ENCODE measurements at regions not wholly inside any gene's neighbourhood (a gene's known extent, or its start where the extent isn't known, plus 50 kb on each side); places are given as distances from the start of the nearest gene placed in this dataset.

DNA sequence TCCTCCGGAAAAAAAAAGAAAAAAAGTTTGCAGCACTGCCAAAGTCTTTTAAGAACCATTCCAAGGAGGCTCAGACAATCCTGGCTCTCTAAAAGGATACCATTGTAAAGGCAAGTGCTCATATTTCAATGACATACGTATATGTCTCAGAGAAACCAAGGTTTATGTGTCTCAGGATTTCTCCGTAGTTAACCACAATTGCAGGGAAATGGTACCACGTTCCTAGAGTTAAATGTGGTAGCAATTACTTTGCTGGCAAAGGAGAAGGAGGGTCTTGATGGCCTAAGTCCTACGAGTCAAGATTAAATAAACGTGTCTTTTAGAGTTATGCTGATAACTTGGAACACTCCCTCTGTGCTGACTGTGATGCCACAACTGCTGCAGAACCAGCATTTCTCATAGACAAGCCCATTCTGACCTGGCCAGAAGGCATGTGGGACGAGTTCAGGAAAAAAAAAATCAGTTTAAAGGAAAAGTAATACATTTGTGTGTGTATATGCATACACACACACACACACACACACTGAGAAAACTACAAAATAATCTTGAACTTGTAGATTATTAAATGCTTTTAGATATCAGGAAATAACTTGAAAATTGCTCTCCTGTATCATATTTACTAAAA, 245.9 kb downstream of the FGFR2 start:
- POLR2A ChIA-PET (ENCODE audit: partially characterized antibody), result no interaction called here

DNA sequence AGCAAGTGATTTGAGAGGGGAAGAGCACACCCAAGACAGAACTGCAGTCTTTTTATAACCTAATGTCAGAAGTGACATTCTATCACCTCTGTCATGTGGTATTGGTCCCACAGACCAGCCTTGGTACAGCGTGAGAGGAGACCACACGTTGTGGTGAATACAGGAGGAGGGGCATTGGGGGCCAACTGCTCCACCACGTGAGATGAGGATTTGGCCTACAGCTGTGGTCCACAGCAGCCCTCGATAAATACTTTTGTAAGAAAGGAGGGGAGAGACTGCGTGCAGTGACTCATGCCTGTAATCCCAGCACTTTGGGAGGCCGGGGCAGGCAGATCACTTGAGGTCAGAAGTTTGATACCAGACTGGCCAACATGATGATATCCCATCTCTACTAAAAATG, 243.1 kb downstream of the FGFR2 start:
- Mint-ChIP-seq H3K4me1 (no peaks in the 10 kb centered on the region), H3K36me3 (no peaks in the 10 kb centered on the region), H3K27me3 (no peaks in the 10 kb centered on the region), H3K9me3 (peaks cover 0 to 4% (median under 1%) of the 10 kb centered on the region in 8 donors), H3K27ac (no peak overlapping the region), H3K4me3 (no peak overlapping the region)
- no peaks in the 10 kb centered on the region for H3K9me3 ChIP-seq (ENCODE audit: control insufficient read depth in 1 of 2, low read length in 2 of 2)
- POLR2A ChIA-PET (ENCODE audit: partially characterized antibody), result no interaction called here
- H3K4me3 ChIP-seq (ENCODE audit: low read length in 2 of 2), result no peak overlapping the region
- H3K36me3 ChIP-seq (ENCODE audit: insufficient read depth, low read length), result no peaks in the 10 kb centered on the region
- no peak for DNase-seq
- H3K4me1 ChIP-seq (ENCODE audit: insufficient read depth, low read length), result no peaks in the 10 kb centered on the region
- CTCF ChIA-PET (ENCODE audit: partially characterized antibody), result no interaction called here
- intact Hi-C loops (cut with micrococcal nuclease), result no loop called here
- no peak overlapping the region for H3K27ac ChIP-seq (ENCODE audit: low read depth, low read length)
- no peaks in the 10 kb centered on the region for H3K27me3 ChIP-seq (ENCODE audit: insufficient read depth, low read length)

More for the DNA sequence above, 245.9 kb downstream of the FGFR2 start:
- Histone ChIP-seq H3K27me3 (ENCODE audit: insufficient read depth, low read length) (no peaks in the 10 kb centered on the region), H3K4me1 (ENCODE audit: insufficient read depth, low read length) (no peaks in the 10 kb centered on the region), H3K27ac (ENCODE audit: low read depth, low read length) (no peak overlapping the region), H3K36me3 (ENCODE audit: insufficient read depth, low read length) (no peaks in the 10 kb centered on the region), H3K4me3 (ENCODE audit: low read length in 2 of 2) (no peak overlapping the region), H3K9me3 (ENCODE audit: control insufficient read depth in 1 of 2, low read length in 2 of 2) (no peaks in the 10 kb centered on the region)
- intact Hi-C loops (cut with micrococcal nuclease), result no loop called here
- Mint-ChIP-seq H3K36me3 (no peaks in the 10 kb centered on the region), H3K27ac (no peak overlapping the region), H3K9me3 (peaks cover 0 to 4% (median 2%) of the 10 kb centered on the region in 8 donors), H3K4me1 (no peaks in the 10 kb centered on the region), H3K27me3 (peaks cover 0 to 1% of the 10 kb centered on the region in 2 donors), H3K4me3 (no peak overlapping the region)
- CTCF ChIA-PET (ENCODE audit: partially characterized antibody), result no interaction called here
- no peak for DNase-seq

DNA sequence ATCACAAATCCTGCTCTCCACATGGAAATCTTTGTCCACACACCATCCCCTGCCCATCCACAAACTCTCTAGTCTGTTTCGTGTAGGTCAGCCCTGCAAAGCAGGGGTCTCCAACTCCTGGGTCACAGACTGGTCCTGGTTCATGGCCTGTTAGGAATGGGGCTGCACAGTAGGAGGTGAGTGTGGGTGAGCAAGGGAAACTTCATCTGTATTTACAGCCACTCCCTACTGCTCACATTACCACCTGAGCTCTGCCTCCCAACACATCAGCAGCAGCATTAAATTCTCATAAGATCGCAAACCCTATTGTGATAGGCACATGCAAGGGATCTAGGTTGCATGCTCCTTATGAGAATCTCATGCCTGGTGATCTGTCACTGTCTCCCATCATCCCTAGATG, 242.1 kb downstream of the FGFR2 start:
- CTCF ChIA-PET (ENCODE audit: partially characterized antibody), result no interaction called here
- Mint-ChIP-seq H3K27ac (no peak overlapping the region), H3K36me3 (no peaks in the 10 kb centered on the region), H3K9me3 (peaks cover 0 to 4% (median 1%) of the 10 kb centered on the region in 8 donors), H3K4me3 (no peak overlapping the region), H3K27me3 (no peaks in the 10 kb centered on the region), H3K4me1 (no peaks in the 10 kb centered on the region)
- Histone ChIP-seq H3K9me3 (ENCODE audit: control insufficient read depth in 1 of 2, low read length in 2 of 2) (no peaks in the 10 kb centered on the region), H3K27me3 (ENCODE audit: insufficient read depth, low read length) (no peaks in the 10 kb centered on the region), H3K27ac (ENCODE audit: low read depth, low read length) (no peak overlapping the region), H3K4me3 (ENCODE audit: low read length in 2 of 2) (no peak overlapping the region), H3K36me3 (ENCODE audit: insufficient read depth, low read length) (no peaks in the 10 kb centered on the region), H3K4me1 (ENCODE audit: insufficient read depth, low read length) (no peaks in the 10 kb centered on the region)
- POLR2A ChIA-PET (ENCODE audit: partially characterized antibody), result no interaction called here
- DNase-seq, result no peak
- intact Hi-C loops (cut with micrococcal nuclease), result no loop called here

DNA sequence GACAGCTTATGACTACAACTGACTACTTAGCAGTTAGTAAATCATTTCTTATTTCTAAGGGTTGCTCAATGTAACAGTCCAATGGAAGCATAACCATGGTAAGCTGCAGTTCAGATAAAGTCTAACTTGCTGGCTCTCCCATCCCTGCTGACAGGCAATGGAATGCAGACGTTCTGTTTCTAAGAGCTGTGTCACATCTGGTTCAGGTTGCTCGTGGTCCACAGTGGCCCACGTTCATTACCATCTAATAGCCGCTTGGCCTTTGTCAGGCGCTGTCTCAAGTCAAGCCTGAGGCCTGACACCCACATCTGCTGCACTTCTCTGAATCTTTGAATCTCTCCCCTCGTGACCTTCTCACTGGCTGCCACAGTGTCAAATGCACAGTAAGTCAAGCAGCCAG, 240.8 kb downstream of the FGFR2 start:
- H3K27me3 Mint-ChIP-seq, result no peaks in the 10 kb centered on the region
- Histone ChIP-seq H3K9me3 (ENCODE audit: control insufficient read depth in 1 of 2, low read length in 2 of 2) (no peaks in the 10 kb centered on the region), H3K36me3 (ENCODE audit: insufficient read depth, low read length) (no peaks in the 10 kb centered on the region), H3K27ac (ENCODE audit: low read depth, low read length) (no peak overlapping the region), H3K4me3 (ENCODE audit: low read length in 2 of 2) (no peak overlapping the region), H3K27me3 (ENCODE audit: insufficient read depth, low read length) (no peaks in the 10 kb centered on the region), H3K4me1 (ENCODE audit: insufficient read depth, low read length) (no peaks in the 10 kb centered on the region)
- no peaks in the 10 kb centered on the region for H3K36me3 Mint-ChIP-seq
- no peaks in the 10 kb centered on the region for H3K4me1 Mint-ChIP-seq
- intact Hi-C loops (cut with micrococcal nuclease), result no loop called here
- no peak for DNase-seq
- POLR2A ChIA-PET (ENCODE audit: partially characterized antibody), result no interaction called here
- H3K9me3 Mint-ChIP-seq, result peaks cover 0 to 4% (median under 1%) of the 10 kb centered on the region in 8 donors
- CTCF ChIA-PET (ENCODE audit: partially characterized antibody), result no interaction called here
- no peak overlapping the region for H3K4me3 Mint-ChIP-seq
- no peak overlapping the region for H3K27ac Mint-ChIP-seq

DNA sequence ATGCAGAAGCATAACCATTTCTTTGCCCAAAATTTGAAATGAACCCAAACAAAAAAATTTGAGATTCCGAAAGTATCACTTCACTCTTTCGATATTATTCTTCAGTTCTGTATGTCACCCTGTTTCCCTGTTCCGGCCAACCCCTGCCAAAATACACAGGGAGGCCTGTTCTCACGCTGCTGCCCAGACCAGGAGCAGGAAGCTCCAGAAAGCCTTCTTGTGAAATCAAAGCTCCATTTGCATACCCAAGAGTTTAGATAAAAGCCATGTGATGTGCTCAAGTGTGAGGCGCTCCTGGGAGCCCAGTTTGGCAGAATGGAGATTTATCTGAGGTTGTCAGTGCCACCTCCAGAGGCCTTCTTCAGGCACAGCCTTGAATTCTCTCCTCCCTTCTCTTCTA, 236.2 kb downstream of the FGFR2 start:
- intact Hi-C loops (cut with micrococcal nuclease), result no loop called here
- CTCF ChIA-PET (ENCODE audit: partially characterized antibody), result no interaction called here
- no peak overlapping the region for H3K27ac Mint-ChIP-seq

DNA sequence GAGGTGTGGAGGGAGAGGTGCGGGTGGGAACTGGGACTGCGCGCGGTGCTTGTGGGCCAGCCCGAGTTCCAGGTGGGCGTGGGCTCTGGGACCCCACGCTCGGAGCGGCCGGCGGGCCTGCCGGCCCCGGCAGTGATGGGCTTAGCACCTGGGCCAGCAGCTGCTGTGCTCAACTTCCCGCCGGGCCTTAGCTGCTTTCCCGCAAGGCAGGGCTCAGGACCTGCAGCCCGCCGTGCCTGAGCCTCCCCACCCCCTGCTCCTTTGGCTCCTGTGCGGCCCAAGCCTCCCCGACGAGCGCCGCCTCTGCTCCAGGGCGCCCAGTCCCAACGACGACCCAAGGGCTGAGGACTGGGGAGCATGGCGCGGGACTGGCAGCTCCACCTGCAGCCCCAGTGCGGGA, 232.7 kb downstream of the FGFR2 start:
- H3K27ac Mint-ChIP-seq, result no peak overlapping the region
- Histone ChIP-seq H3K36me3 (ENCODE audit: insufficient read depth, low read length) (no peaks in the 10 kb centered on the region), H3K9me3 (ENCODE audit: control insufficient read depth in 1 of 2, low read length in 2 of 2) (no peaks in the 10 kb centered on the region), H3K27me3 (ENCODE audit: insufficient read depth, low read length) (no peaks in the 10 kb centered on the region), H3K27ac (ENCODE audit: low read depth, low read length) (no peak overlapping the region), H3K4me1 (ENCODE audit: insufficient read depth, low read length) (no peaks in the 10 kb centered on the region), H3K4me3 (ENCODE audit: low read length in 2 of 2) (no peak overlapping the region)
- intact Hi-C loops (cut with micrococcal nuclease), result no loop called here
- no peak overlapping the region for H3K4me3 Mint-ChIP-seq
- POLR2A ChIA-PET (ENCODE audit: partially characterized antibody), result no interaction called here
- H3K36me3 Mint-ChIP-seq, result no peaks in the 10 kb centered on the region
- no peaks in the 10 kb centered on the region for H3K27me3 Mint-ChIP-seq
- no peak for DNase-seq
- peaks cover 0 to 13% (median 2%) of the 10 kb centered on the region in 8 donors for H3K9me3 Mint-ChIP-seq
- CTCF ChIA-PET (ENCODE audit: partially characterized antibody), result no interaction called here
- H3K4me1 Mint-ChIP-seq, result no peaks in the 10 kb centered on the region

More for the DNA sequence above, 236.2 kb downstream of the FGFR2 start:
- peaks cover 0 to 13% (median 2%) of the 10 kb centered on the region in 8 donors for H3K9me3 Mint-ChIP-seq
- Histone ChIP-seq H3K27ac (ENCODE audit: low read depth, low read length) (no peak overlapping the region), H3K4me3 (ENCODE audit: low read length in 2 of 2) (no peak overlapping the region), H3K9me3 (ENCODE audit: control insufficient read depth in 1 of 2, low read length in 2 of 2) (no peaks in the 10 kb centered on the region), H3K36me3 (ENCODE audit: insufficient read depth, low read length) (no peaks in the 10 kb centered on the region), H3K27me3 (ENCODE audit: insufficient read depth, low read length) (no peaks in the 10 kb centered on the region), H3K4me1 (ENCODE audit: insufficient read depth, low read length) (no peaks in the 10 kb centered on the region)
- POLR2A ChIA-PET (ENCODE audit: partially characterized antibody), result no interaction called here
- H3K4me3 Mint-ChIP-seq, result no peak overlapping the region
- no peaks in the 10 kb centered on the region for H3K4me1 Mint-ChIP-seq
- DNase-seq, result no peak
- no peaks in the 10 kb centered on the region for H3K27me3 Mint-ChIP-seq
- H3K36me3 Mint-ChIP-seq, result no peaks in the 10 kb centered on the region

DNA sequence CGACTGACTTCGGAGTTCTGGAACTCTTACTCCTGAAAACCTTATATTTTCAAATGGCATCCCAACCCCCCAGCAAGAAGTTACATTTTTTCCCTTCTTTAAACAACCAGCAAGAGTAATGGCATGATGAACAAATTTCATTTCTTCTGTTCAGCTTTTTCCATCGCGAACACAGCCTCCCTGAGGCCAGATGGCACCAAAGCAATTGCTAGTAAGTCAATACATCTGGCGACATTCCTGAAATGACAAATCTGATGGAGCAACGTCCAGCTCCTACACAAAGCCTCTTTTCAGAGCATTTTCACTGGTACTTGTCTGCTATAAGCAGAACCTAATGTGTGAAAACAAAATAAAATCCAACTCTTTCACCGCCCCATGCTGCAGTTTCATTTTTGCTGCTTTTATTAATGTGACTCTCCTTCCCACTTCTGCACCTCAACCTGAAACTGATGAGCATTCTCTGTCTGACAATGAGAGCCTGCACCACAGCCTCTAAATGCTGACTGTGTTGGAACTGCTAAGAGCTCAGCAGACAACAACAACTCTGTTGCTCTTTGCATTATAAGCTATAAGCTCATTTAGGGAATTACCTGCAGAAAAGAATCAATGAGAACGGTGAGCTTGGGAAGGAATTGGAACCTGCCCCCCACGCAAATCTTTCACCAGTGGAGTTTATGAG, 229.8 kb downstream of the FGFR2 start:
- no peak overlapping the region for H3K4me3 Mint-ChIP-seq
- CTCF ChIA-PET (ENCODE audit: partially characterized antibody), result no interaction called here
- H3K36me3 ChIP-seq (ENCODE audit: insufficient read depth, low read length), result no peaks in the 10 kb centered on the region

More for the DNA sequence above, 229.8 kb downstream of the FGFR2 start:
- H3K27me3 ChIP-seq (ENCODE audit: insufficient read depth, low read length), result no peaks in the 10 kb centered on the region
- no peak overlapping the region for H3K4me3 ChIP-seq (ENCODE audit: low read length in 2 of 2)
- Mint-ChIP-seq H3K9me3 (peaks cover 0 to 4% (median under 1%) of the 10 kb centered on the region in 8 donors), H3K27ac (no peak overlapping the region), H3K4me1 (no peaks in the 10 kb centered on the region), H3K27me3 (no peaks in the 10 kb centered on the region), H3K36me3 (no peaks in the 10 kb centered on the region)
- POLR2A ChIA-PET (ENCODE audit: partially characterized antibody), result no interaction called here
- no peaks in the 10 kb centered on the region for H3K9me3 ChIP-seq (ENCODE audit: control insufficient read depth in 1 of 2, low read length in 2 of 2)
- DNase-seq, result no peak
- intact Hi-C loops (cut with micrococcal nuclease), result no loop called here
- no peak overlapping the region for H3K27ac ChIP-seq (ENCODE audit: low read depth, low read length)
- no peaks in the 10 kb centered on the region for H3K4me1 ChIP-seq (ENCODE audit: insufficient read depth, low read length)

Measured in CD4-positive, alpha-beta memory T cell (primary cell).